ENCODE measurements at regions not wholly inside any gene's neighbourhood (a gene's known extent, or its start where the extent isn't known, plus 50 kb on each side); places are given as distances from the start of the nearest gene placed in this dataset.

- TF ChIP-seq, protein P1, sequence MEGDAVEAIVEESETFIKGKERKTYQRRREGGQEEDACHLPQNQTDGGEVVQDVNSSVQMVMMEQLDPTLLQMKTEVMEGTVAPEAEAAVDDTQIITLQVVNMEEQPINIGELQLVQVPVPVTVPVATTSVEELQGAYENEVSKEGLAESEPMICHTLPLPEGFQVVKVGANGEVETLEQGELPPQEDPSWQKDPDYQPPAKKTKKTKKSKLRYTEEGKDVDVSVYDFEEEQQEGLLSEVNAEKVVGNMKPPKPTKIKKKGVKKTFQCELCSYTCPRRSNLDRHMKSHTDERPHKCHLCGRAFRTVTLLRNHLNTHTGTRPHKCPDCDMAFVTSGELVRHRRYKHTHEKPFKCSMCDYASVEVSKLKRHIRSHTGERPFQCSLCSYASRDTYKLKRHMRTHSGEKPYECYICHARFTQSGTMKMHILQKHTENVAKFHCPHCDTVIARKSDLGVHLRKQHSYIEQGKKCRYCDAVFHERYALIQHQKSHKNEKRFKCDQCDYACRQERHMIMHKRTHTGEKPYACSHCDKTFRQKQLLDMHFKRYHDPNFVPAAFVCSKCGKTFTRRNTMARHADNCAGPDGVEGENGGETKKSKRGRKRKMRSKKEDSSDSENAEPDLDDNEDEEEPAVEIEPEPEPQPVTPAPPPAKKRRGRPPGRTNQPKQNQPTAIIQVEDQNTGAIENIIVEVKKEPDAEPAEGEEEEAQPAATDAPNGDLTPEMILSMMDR (IDR thresholded peaks at IDR 0.05; ENCODE audit: low read depth, low read length): no peak
- no peak for TF ChIP-seq EZH2phosphoT487 (IDR thresholded peaks at IDR 0.05; ENCODE audit: low read depth)
These were observed 73.1 kb downstream of the SKA1 start for GRCh38 chr18:50447952-50448351.
